Uterus (tissue), 3 donors: ENCODE measurements at regions not wholly inside any gene's neighbourhood (a gene's known extent, or its start where the extent isn't known, plus 50 kb on each side); places are given as distances from the start of the nearest gene placed in this dataset.

Experiments used
- DNase-seq, 2 donors: peaks; one replicate each; pipeline ENCODE4 v3.0.0-alpha.2; 2019 to 2020
- H3K27ac ChIP-seq, 2 donors: fragments of 200-600 bp; sonication (generic); 1 replicate in 1 of 2; 2 replicates in 1 of 2; pipeline ENCODE4 v1.5.1; 2016 to 2018
- H3K27me3 ChIP-seq, 2 donors: fragments of 200-600 bp; sonication (generic); one replicate each; pipeline ENCODE4 v1.5.1; 2018 to 2019; ENCODE audit warnings: control low read depth in 1 of 2
- H3K36me3 ChIP-seq, 2 donors: fragments of 200-600 bp; sonication (generic); one replicate each; pipeline ENCODE4 v1.5.1; 2019; ENCODE audit warnings: control low read depth in 1 of 2
- H3K4me1 ChIP-seq, 2 donors: fragments of 200-600 bp; sonication (generic); one replicate each; pipeline ENCODE4 v1.5.1; 2018 to 2019; ENCODE audit warnings: control low read depth in 1 of 2
- H3K4me3 ChIP-seq, 2 donors: fragments of 200-600 bp; sonication (generic); 1 replicate in 1 of 2; 2 replicates in 1 of 2; pipeline ENCODE4 v1.5.1; 2018 to 2019; ENCODE audit warnings: mild to moderate bottlenecking in 1 of 2
- H3K9me3 ChIP-seq, 2 donors: fragments of 200-600 bp; sonication (generic); one replicate each; pipeline ENCODE4 v1.5.1; 2019; ENCODE audit warnings: control low read depth in 1 of 2
- POLR2A ChIP-seq, 2 donors: fragments of 450-650 bp; IDR thresholded peaks; one replicate each; pipeline ENCODE4 v1.6.1; 2016; ENCODE audit warnings: antibody characterized with exemption in 2 of 2, mild to moderate bottlenecking in 1 of 2, moderate library complexity in 1 of 2
- intact Hi-C: fragments of 100-400 bp; cut with DNase I; formaldehyde crosslinking; loops from one replicate; pipeline ENCODE4 v1.15.1; 2023; ENCODE audit warnings: low total_unique reads
- TF ChIP-seq, protein P1 (sequence below), 4 experiments: fragments of 200-600 bp in 2 of 4; fragments of 450-650 bp in 2 of 4; sonication (generic) in 2 of 4; IDR thresholded peaks; one replicate each; pipeline ENCODE4 v1.5.1; 2016 to 2019; ENCODE audit warnings: antibody characterized with exemption in 4 of 4, mild to moderate bottlenecking in 2 of 4, moderate library complexity in 1 of 4
- donor health status: DM: yes; HTN: yes; CAD: no.

DNA sequence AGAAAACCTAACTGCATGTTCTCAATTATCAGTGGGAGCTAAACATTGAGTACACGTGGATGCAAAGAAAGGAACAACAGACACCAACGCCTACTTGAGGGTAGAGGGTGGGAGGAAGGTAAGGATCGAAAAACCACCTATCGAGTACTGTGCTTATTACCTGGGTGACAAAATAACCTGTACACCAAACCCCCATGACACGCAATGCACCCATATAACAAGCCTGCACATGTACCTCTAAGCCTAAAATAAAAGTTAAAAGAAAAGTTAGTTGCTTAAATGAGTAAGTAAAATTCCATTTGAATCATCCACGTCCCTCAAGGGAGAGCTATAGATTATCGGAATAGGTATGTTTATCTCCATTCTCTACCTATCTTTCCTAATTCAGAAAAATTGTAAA lies 210.2 kb upstream of the ADCY2 start:
- no peaks in the 10 kb centered on the region for H3K27me3 ChIP-seq
- no peaks in the 10 kb centered on the region for H3K36me3 ChIP-seq
- H3K4me1 ChIP-seq = no peaks in the 10 kb centered on the region
- H3K4me3 ChIP-seq = no peak overlapping the region
- intact Hi-C loops = no loop called here
- no peak for TF ChIP-seq POLR2A (IDR thresholded peaks at IDR 0.05)
- TF ChIP-seq, protein P1, sequence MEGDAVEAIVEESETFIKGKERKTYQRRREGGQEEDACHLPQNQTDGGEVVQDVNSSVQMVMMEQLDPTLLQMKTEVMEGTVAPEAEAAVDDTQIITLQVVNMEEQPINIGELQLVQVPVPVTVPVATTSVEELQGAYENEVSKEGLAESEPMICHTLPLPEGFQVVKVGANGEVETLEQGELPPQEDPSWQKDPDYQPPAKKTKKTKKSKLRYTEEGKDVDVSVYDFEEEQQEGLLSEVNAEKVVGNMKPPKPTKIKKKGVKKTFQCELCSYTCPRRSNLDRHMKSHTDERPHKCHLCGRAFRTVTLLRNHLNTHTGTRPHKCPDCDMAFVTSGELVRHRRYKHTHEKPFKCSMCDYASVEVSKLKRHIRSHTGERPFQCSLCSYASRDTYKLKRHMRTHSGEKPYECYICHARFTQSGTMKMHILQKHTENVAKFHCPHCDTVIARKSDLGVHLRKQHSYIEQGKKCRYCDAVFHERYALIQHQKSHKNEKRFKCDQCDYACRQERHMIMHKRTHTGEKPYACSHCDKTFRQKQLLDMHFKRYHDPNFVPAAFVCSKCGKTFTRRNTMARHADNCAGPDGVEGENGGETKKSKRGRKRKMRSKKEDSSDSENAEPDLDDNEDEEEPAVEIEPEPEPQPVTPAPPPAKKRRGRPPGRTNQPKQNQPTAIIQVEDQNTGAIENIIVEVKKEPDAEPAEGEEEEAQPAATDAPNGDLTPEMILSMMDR (IDR thresholded peaks at IDR 0.05) = no peak
- H3K9me3 ChIP-seq = no peaks in the 10 kb centered on the region
- H3K27ac ChIP-seq = no peak overlapping the region
- DNase-seq = no peak

DNA sequence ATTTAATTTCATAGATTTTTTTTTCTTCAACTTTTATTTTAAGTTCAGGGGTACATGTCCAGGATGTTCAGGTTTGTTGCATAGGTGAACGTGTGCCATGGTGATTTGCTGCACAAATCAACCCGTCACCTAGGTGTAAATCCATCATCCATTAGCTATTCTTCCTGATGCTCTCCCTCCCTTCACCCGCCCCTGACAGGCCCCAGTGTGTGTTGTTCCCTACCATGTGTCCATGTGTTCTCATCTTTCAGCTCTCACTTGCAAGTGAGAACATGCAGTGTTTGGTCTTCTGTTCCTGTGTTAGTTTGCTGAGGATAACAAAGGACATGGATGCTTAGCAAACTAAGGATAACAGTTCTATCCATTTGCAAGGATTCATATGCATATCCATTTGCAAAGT lies 209.1 kb upstream of the ADCY2 start:
- intact Hi-C loops = no loop called here

DNA sequence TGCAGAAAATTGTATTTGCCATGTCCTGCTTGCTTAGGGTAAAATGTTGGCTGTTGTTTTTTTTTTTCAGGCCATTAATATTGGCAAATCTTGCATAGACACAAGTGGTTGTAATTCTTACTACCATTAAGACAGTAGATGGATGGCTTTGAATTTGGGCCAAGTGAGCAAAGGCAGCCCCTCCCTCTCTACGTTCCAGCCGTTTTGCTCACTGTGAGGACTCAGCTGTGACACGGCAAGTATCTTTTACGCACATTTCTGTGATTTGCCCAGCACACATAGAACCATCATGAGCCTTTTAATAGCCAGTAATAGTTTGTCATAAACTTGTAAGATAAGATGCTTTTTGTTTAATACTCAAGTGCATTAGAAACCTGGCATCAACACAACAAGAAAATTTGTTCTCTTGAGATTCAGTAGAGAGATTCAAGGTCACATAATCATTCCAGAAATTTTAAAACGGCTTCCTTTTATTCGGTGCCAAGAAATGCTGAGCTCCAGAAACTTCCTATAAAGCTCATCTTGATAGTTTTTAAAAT lies 205.2 kb upstream of the ADCY2 start:
- H3K27me3 ChIP-seq = no peaks in the 10 kb centered on the region
- DNase-seq = no peak
- no peak for TF ChIP-seq POLR2A (IDR thresholded peaks at IDR 0.05)
- TF ChIP-seq, protein P1 (IDR thresholded peaks at IDR 0.05) = no peak
- intact Hi-C loops = no loop called here
- no peak overlapping the region for H3K27ac ChIP-seq
- no peaks in the 10 kb centered on the region for H3K9me3 ChIP-seq
- H3K36me3 ChIP-seq = no peaks in the 10 kb centered on the region
- H3K4me3 ChIP-seq = no peak overlapping the region
- H3K4me1 ChIP-seq = no peaks in the 10 kb centered on the region

More for the DNA sequence above, 209.1 kb upstream of the ADCY2 start:
- Histone ChIP-seq H3K4me1 (no peaks in the 10 kb centered on the region), H3K36me3 (no peaks in the 10 kb centered on the region), H3K27ac (no peak overlapping the region), H3K9me3 (no peaks in the 10 kb centered on the region), H3K27me3 (no peaks in the 10 kb centered on the region), H3K4me3 (no peak overlapping the region)
- no peak for DNase-seq
- no peak for TF ChIP-seq POLR2A (IDR thresholded peaks at IDR 0.05)
- TF ChIP-seq, protein P1 (IDR thresholded peaks at IDR 0.05) = no peak

DNA sequence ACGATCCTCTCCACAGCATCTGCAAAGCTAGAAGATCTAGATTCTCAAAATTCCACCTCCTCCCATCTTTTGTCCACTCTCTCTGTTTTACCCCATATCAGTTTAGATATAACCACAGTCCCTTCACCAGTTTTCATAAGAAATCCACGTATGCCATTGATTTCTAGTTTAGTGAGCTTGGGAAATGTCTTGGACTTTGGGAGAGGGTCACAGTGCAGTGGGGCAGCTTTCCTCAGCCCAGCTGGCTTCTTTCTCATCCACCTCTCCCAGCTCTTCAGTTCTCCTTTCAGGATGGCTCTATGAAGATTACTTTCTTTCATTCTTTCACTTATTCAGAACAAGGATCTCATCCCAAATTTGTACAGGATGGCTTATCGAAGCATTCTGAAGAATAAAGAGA lies 203.9 kb upstream of the ADCY2 start:
- intact Hi-C loops = no loop called here
- no peaks in the 10 kb centered on the region for H3K4me1 ChIP-seq

DNA sequence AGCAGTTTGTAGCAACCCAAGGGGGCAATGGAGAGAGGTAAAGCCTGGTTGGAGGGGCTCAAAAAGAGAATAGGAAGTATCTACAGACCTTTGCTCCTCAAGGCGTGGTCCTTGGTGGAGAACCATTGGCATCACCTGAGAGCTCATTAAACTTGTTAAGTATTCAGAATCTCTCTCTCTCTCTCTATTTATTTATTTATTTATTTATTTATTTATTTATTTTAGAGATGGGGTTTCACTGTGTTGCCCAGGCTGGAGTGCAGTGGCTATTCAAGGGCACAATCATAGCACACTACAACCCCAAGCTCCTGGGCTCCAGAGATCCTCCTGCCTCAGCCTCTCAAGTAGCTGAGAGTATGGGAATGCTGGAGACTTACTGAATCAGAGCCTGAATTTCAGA lies 193.1 kb upstream of the ADCY2 start:
- intact Hi-C loops = no loop called here
- H3K27ac ChIP-seq = no peak overlapping the region
- H3K4me1 ChIP-seq = no peaks in the 10 kb centered on the region
- no peak for TF ChIP-seq POLR2A (IDR thresholded peaks at IDR 0.05)
- TF ChIP-seq, protein P1 (IDR thresholded peaks at IDR 0.05) = no peak
- H3K36me3 ChIP-seq = no peaks in the 10 kb centered on the region
- H3K27me3 ChIP-seq = no peaks in the 10 kb centered on the region
- H3K4me3 ChIP-seq = no peak overlapping the region
- no peak for DNase-seq
- H3K9me3 ChIP-seq = no peaks in the 10 kb centered on the region

More for the DNA sequence above, 203.9 kb upstream of the ADCY2 start:
- TF ChIP-seq, protein P1 (IDR thresholded peaks at IDR 0.05) = no peak
- TF ChIP-seq POLR2A (IDR thresholded peaks at IDR 0.05) = no peak
- Histone ChIP-seq H3K9me3 (no peaks in the 10 kb centered on the region), H3K27ac (no peak overlapping the region), H3K36me3 (no peaks in the 10 kb centered on the region), H3K4me3 (no peak overlapping the region), H3K27me3 (no peaks in the 10 kb centered on the region)
- no peak for DNase-seq
